ENCODE measurements at regions not wholly inside any gene's neighbourhood (a gene's known extent, or its start where the extent isn't known, plus 50 kb on each side); places are given as distances from the start of the nearest gene placed in this dataset.
"Not testable (repeated sequence)": the region's sequence is repeated elsewhere in the genome, so short reads cannot be mapped to it uniquely, and the experiment has no call there.

GRCh38 chr1:206326159-206326939, 123.0 kb downstream of the SRGAP2 start:
- TF ChIP-seq, protein P1, sequence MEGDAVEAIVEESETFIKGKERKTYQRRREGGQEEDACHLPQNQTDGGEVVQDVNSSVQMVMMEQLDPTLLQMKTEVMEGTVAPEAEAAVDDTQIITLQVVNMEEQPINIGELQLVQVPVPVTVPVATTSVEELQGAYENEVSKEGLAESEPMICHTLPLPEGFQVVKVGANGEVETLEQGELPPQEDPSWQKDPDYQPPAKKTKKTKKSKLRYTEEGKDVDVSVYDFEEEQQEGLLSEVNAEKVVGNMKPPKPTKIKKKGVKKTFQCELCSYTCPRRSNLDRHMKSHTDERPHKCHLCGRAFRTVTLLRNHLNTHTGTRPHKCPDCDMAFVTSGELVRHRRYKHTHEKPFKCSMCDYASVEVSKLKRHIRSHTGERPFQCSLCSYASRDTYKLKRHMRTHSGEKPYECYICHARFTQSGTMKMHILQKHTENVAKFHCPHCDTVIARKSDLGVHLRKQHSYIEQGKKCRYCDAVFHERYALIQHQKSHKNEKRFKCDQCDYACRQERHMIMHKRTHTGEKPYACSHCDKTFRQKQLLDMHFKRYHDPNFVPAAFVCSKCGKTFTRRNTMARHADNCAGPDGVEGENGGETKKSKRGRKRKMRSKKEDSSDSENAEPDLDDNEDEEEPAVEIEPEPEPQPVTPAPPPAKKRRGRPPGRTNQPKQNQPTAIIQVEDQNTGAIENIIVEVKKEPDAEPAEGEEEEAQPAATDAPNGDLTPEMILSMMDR (IDR thresholded peaks at IDR 0.05; ENCODE audit: borderline replicate concordance, extremely low read depth, low read length, poor library complexity, severe bottlenecking) = not testable (repeated sequence)
- TF ChIP-seq EZH2 (IDR thresholded peaks at IDR 0.05; ENCODE audit: borderline replicate concordance, low read depth, low read length, severe bottlenecking) = not testable (repeated sequence)
